ENCODE measurements at regions not wholly inside any gene's neighbourhood (a gene's known extent, or its start where the extent isn't known, plus 50 kb on each side); places are given as distances from the start of the nearest gene placed in this dataset.
"Not testable (repeated sequence)": the region's sequence is repeated elsewhere in the genome, so short reads cannot be mapped to it uniquely, and the experiment has no call there.

GRCh38 chr6:113015249-113015648 is 668.1 kb downstream of the RFPL4B start:
- no peak for TF ChIP-seq ZFX (IDR thresholded peaks at IDR 0.05)
- TF ChIP-seq, protein P1, sequence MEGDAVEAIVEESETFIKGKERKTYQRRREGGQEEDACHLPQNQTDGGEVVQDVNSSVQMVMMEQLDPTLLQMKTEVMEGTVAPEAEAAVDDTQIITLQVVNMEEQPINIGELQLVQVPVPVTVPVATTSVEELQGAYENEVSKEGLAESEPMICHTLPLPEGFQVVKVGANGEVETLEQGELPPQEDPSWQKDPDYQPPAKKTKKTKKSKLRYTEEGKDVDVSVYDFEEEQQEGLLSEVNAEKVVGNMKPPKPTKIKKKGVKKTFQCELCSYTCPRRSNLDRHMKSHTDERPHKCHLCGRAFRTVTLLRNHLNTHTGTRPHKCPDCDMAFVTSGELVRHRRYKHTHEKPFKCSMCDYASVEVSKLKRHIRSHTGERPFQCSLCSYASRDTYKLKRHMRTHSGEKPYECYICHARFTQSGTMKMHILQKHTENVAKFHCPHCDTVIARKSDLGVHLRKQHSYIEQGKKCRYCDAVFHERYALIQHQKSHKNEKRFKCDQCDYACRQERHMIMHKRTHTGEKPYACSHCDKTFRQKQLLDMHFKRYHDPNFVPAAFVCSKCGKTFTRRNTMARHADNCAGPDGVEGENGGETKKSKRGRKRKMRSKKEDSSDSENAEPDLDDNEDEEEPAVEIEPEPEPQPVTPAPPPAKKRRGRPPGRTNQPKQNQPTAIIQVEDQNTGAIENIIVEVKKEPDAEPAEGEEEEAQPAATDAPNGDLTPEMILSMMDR (conservative IDR thresholded peaks at IDR 0.05), result no peak
- H3K27ac ChIP-seq, result no peak overlapping the region

DNA sequence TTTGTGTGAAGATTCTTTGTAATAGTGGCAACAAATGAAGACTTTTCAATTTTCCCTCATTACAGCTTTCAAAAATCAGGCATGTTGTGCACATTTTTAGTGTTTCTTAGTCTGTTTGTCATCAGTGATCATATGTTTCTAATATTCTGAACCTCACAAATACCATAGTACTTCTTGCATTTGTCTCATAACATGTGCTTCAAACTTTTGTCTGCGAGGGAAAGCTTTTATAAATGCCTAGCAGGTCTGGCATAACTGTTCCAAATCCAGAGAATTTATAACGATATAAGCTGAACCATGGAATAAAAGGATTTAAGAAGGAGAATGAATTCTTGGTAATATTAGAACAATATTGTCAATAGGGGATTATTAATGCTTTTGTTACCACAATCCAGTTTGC is 670.2 kb downstream of the RFPL4B start:
- TF ChIP-seq ZFX (IDR thresholded peaks at IDR 0.05), result no peak
- TF ChIP-seq, protein P1 (conservative IDR thresholded peaks at IDR 0.05), result no peak
- no peak overlapping the region for H3K27ac ChIP-seq

GRCh38 chr6:113018351-113019151 is 671.4 kb downstream of the RFPL4B start:
- no peak for TF ChIP-seq ZFX (IDR thresholded peaks at IDR 0.05)
- TF ChIP-seq, protein P1 (conservative IDR thresholded peaks at IDR 0.05), result no peak
- H3K27ac ChIP-seq, result no peak overlapping the region

DNA sequence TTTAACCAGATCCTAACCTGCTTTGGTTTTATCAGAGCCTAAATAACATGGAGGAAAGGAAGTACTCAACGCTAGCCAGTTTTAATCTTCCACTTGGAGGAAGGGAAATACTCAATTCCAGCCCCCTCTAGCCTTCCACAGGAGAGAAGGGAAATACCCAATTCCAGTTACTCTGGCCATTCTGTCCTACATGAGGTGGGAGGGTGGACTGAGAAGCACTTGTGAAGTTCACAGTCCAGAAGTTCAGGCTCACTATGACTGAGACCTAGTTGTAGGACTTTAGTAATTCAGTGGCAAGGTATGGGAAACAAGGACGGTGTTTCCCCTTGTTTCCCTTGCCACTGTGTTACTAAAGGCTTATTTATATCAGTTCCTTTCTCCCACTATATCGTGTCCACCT is 672.0 kb downstream of the RFPL4B start:
- TF ChIP-seq, protein P1 (conservative IDR thresholded peaks at IDR 0.05), result no peak
- no peak for TF ChIP-seq ZFX (IDR thresholded peaks at IDR 0.05)
- H3K27ac ChIP-seq, result no peak overlapping the region

GRCh38 chr6:113027780-113028179 is 680.6 kb downstream of the RFPL4B start:
- H3K27ac ChIP-seq, result no peak overlapping the region
- TF ChIP-seq, protein P1 (conservative IDR thresholded peaks at IDR 0.05), result no peak
- no peak for TF ChIP-seq ZFX (IDR thresholded peaks at IDR 0.05)

DNA sequence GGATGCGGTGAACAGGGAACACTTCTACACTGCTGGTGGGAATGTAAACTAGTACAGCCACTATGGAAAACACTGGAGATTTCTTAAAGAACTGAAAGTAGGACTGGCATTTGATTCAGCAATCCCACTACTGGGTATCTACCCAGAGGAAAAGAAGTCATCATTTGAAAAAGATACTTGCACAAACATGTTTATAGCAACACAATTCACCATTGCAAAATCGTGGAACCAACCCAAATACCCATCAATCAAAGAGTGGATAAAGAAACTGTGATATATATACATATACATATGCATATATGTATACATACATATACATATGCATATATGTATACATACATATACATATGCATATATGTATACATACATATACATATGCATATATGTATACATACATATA is 682.0 kb downstream of the RFPL4B start:
- not testable (repeated sequence) for H3K27ac ChIP-seq

GRCh38 chr6:113031591-113032238 is 684.6 kb downstream of the RFPL4B start:
- H3K27ac ChIP-seq, result no peak overlapping the region
- TF ChIP-seq, protein P1 (conservative IDR thresholded peaks at IDR 0.05), result no peak
- TF ChIP-seq ZFX (IDR thresholded peaks at IDR 0.05), result no peak

Data from C4-2B (cell line).